ENCODE measurements at regions not wholly inside any gene's neighbourhood (a gene's known extent, or its start where the extent isn't known, plus 50 kb on each side); places are given as distances from the start of the nearest gene placed in this dataset.

GRCh38 chr2:59866436-59866835, 687.0 kb downstream of the BCL11A start:
- TF ChIP-seq CTCF (IDR thresholded peaks at IDR 0.05) (no peak), POLR2A (IDR thresholded peaks at IDR 0.05) (no peak)
